Breast epithelium (tissue), 3 donors: ENCODE measurements at regions not wholly inside any gene's neighbourhood (a gene's known extent, or its start where the extent isn't known, plus 50 kb on each side); places are given as distances from the start of the nearest gene placed in this dataset.

ENCODE experiments used
- CTCF ChIP-seq, 3 donors: fragments of 450-650 bp; IDR thresholded peaks; one replicate each; pipeline ENCODE4 v1.5.1; 2016 to 2017; ENCODE audit warnings: antibody characterized with exemption in 3 of 3, mild to moderate bottlenecking in 3 of 3, moderate library complexity in 3 of 3
- POLR2AphosphoS5 ChIP-seq, 3 donors: sonication (generic); formaldehyde crosslinking; IDR thresholded peaks; one replicate each; pipeline ENCODE4 v1.6.1; 2017; ENCODE audit warnings: antibody characterized with exemption in 3 of 3

- peak in 1 of 3 donors; percentile 14 for TF ChIP-seq POLR2AphosphoS5 (IDR thresholded peaks at IDR 0.05)
- no peak for TF ChIP-seq CTCF (IDR thresholded peaks at IDR 0.05)
These were observed 406.5 kb downstream of the DUSP10 start for GRCh38 chr1:221335161-221336101.
